ENCODE measurements at regions not wholly inside any gene's neighbourhood (a gene's known extent, or its start where the extent isn't known, plus 50 kb on each side); places are given as distances from the start of the nearest gene placed in this dataset.

DNA sequence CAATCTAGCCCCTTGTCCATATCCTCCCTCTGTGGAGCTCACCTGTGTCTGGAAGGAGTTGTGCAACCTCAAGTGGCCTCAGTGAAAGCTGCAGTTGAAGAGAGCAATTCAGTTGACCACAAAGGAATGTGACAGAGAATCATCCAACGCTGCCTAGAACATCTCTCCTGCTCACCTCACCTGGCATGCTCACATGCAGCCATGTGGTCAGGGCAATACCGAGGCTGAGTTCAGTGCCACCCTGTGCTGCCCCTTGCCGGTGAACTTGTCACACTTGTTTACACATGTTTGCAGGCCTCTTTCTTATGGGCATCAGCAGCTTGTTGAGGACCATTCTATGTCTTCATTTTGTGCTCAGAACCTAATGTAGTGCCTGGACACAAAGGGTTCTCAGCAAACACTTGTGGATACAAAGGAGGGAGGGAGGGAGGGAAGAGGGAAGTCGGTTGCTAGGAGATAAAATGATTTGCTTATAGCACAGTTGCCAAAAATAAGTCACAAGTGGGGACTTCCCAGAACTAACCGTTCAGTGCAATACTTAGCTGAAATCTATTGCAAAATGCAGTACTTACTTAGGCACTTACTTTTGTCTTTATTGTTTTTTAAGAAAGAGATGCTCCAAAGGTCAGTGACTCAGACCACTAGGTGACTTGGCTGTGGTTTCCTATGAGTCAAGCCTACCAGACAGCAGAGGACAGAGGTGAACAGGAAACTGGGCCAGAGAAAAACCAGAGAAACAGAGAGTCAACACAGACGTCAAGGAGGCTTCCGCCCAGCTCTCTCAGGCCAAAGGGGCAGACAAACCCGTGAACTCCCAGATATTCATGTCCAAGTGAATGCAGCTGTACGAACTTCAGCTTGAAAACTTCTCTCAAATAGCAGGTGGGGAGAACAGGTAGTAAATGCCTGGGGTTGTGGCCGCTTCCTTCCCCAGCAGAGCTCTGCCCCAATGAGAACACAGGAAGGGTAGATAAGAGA is 227.8 kb upstream of the CTNNB1 start:
- TF ChIP-seq, protein P1, sequence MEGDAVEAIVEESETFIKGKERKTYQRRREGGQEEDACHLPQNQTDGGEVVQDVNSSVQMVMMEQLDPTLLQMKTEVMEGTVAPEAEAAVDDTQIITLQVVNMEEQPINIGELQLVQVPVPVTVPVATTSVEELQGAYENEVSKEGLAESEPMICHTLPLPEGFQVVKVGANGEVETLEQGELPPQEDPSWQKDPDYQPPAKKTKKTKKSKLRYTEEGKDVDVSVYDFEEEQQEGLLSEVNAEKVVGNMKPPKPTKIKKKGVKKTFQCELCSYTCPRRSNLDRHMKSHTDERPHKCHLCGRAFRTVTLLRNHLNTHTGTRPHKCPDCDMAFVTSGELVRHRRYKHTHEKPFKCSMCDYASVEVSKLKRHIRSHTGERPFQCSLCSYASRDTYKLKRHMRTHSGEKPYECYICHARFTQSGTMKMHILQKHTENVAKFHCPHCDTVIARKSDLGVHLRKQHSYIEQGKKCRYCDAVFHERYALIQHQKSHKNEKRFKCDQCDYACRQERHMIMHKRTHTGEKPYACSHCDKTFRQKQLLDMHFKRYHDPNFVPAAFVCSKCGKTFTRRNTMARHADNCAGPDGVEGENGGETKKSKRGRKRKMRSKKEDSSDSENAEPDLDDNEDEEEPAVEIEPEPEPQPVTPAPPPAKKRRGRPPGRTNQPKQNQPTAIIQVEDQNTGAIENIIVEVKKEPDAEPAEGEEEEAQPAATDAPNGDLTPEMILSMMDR (IDR thresholded peaks at IDR 0.05), result no peak
- no peak for TF ChIP-seq POLR2A (IDR thresholded peaks at IDR 0.05)

All from testis (tissue), 2 donors.